A673 (cell line): ENCODE measurements at regions not wholly inside any gene's neighbourhood (a gene's known extent, or its start where the extent isn't known, plus 50 kb on each side); places are given as distances from the start of the nearest gene placed in this dataset.

Source experiments
- EZH2 ChIP-seq: fragments of 200-600 bp; sonication (generic); IDR thresholded peaks from 2 replicates; pipeline ENCODE4 v1.6.1; 2017; ENCODE audit warnings: borderline replicate concordance, low read depth, mild to moderate bottlenecking, mixed read lengths, antibody characterized with exemption, low read length; ENCODE audit not compliant: poor library complexity, severe bottlenecking
- TF ChIP-seq, protein P1 (sequence below): fragments of 300-800, 200-600 bp; sonication (generic); conservative IDR thresholded peaks from 2 replicates; pipeline ENCODE4 v1.5.1; 2017; ENCODE audit warnings: low read depth, mild to moderate bottlenecking, antibody characterized with exemption, low read length, moderate library complexity, mixed read lengths

DNA sequence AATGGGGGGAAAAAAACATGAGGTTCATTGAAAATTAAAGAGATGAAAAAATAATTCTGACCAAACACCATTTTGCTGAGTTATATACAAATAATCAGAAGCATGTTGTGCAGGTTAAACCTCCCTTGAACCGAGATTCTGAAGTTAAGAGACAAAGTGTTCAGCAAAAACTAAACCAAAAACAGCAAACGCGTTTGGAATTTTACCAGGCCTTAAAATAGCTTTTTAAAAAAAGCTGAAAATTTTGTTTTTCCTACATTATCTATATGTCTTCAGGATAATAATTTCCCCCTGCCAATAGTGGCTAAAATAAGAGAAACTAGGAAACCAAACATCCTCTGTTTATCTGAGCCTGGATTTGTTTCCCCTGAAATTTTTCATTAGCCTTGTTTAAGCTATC lies 191.7 kb upstream of the DAPK1 start:
- TF ChIP-seq, protein P1, sequence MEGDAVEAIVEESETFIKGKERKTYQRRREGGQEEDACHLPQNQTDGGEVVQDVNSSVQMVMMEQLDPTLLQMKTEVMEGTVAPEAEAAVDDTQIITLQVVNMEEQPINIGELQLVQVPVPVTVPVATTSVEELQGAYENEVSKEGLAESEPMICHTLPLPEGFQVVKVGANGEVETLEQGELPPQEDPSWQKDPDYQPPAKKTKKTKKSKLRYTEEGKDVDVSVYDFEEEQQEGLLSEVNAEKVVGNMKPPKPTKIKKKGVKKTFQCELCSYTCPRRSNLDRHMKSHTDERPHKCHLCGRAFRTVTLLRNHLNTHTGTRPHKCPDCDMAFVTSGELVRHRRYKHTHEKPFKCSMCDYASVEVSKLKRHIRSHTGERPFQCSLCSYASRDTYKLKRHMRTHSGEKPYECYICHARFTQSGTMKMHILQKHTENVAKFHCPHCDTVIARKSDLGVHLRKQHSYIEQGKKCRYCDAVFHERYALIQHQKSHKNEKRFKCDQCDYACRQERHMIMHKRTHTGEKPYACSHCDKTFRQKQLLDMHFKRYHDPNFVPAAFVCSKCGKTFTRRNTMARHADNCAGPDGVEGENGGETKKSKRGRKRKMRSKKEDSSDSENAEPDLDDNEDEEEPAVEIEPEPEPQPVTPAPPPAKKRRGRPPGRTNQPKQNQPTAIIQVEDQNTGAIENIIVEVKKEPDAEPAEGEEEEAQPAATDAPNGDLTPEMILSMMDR, result no peak
- no peak for TF ChIP-seq EZH2
